Prostate gland (tissue), 2 donors: ENCODE measurements at regions not wholly inside any gene's neighbourhood (a gene's known extent, or its start where the extent isn't known, plus 50 kb on each side); places are given as distances from the start of the nearest gene placed in this dataset.

Experiments used
- CTCF ChIP-seq, 4 experiments: fragments of 200-600 bp in 2 of 4; fragments of 450-650 bp in 2 of 4; sonication (generic) in 2 of 4; IDR thresholded peaks; 1 replicate in 3 of 4; 2 replicates in 1 of 4; pipeline ENCODE4 v1.5.1; 2016 to 2019; ENCODE audit warnings: antibody characterized with exemption in 4 of 4, mild to moderate bottlenecking in 2 of 4, moderate library complexity in 2 of 4
- POLR2A ChIP-seq: fragments of 450-650 bp; IDR thresholded peaks from one replicate; pipeline ENCODE4 v1.6.1; 2016; ENCODE audit warnings: antibody characterized with exemption, mild to moderate bottlenecking
- POLR2AphosphoS5 ChIP-seq: sonication (generic); formaldehyde crosslinking; IDR thresholded peaks from one replicate; pipeline ENCODE4 v1.6.1; 2017; ENCODE audit warnings: antibody characterized with exemption

DNA sequence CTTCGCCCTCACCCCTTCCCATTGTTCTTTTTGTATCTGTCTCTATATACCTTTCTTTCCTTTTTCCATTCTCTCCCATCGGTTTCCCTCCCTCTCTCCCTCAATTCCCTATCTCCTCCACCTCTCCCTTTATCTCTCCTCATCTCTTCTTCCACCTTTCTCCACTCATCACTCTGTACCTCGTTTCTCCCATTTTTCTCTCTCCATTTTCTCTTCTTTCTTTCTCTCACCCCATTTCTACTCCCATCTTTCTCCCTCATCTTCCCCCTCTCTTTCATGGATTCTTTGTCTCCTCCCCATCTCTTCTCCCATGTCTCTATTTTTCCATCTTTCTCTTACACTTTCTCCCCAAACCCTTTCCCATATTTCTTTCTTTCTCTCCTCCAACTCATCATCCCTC, 385.9 kb upstream of the CLINT1 start:
- TF ChIP-seq POLR2A = no peak
- no peak for TF ChIP-seq CTCF (IDR thresholded peaks at IDR 0.05)
- TF ChIP-seq POLR2AphosphoS5 = no peak
